HG03565 (cell line): ENCODE measurements at regions not wholly inside any gene's neighbourhood (a gene's known extent, or its start where the extent isn't known, plus 50 kb on each side); places are given as distances from the start of the nearest gene placed in this dataset.
"Not testable (repeated sequence)": the region's sequence is repeated elsewhere in the genome, so short reads cannot be mapped to it uniquely, and the experiment has no call there.

ENCODE experiments used
- ATAC-seq: cut with Tn5 transposase; IDR thresholded peaks from one replicate; pipeline ENCODE4 v1.9.1; 2021; ENCODE audit warnings: mild to moderate bottlenecking, moderate library complexity; ENCODE audit not compliant: unreplicated experiment

DNA sequence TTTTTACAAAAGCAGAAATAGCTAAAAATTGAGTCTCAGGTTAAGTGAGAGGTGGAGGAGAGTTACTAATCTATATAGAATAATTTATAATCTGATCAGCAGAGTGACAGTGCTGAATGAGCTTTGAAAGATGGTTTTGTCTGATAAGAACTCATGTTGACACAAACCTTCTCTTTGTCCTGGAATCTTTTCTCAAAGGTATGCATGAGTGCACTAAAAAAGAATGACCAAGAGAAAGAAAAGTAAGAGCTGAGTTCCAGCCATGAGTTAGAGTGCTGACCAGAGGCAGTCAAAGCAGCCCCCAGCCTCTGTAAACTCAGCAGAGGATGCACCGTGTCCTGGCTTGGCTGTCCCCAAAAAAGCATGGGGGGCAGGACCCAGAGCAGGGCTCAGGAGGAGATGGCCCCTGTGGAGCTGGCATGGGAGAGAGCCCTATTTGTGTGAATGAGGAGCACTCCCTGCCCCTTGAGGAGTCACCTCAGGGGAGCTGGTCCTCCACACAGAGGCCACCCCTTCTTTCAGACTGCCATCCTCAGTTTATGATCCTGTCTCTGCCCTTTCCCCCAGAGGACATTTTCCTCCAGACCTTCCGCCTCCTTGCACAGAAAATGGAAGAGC lies 129.8 kb downstream of the SEC23A start:
- ATAC-seq = no peak

DNA sequence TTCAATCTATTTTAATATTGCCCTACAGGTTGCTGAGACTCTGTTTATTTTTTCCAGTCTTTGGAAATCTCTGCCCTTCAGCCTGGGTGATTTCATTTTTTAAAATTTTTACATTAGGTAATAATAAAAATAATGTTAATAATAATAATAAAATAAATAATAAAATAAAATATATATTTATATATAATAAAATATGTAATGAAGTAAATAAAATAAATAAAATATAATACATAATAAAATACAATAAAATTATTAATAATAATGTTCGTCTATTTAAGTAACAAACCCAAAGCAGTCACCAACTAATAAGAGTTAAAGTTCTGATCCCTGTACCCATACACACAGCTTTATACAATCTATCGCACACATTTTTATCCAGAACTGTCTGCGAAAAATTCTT lies 130.5 kb downstream of the SEC23A start:
- ATAC-seq = no peak

DNA sequence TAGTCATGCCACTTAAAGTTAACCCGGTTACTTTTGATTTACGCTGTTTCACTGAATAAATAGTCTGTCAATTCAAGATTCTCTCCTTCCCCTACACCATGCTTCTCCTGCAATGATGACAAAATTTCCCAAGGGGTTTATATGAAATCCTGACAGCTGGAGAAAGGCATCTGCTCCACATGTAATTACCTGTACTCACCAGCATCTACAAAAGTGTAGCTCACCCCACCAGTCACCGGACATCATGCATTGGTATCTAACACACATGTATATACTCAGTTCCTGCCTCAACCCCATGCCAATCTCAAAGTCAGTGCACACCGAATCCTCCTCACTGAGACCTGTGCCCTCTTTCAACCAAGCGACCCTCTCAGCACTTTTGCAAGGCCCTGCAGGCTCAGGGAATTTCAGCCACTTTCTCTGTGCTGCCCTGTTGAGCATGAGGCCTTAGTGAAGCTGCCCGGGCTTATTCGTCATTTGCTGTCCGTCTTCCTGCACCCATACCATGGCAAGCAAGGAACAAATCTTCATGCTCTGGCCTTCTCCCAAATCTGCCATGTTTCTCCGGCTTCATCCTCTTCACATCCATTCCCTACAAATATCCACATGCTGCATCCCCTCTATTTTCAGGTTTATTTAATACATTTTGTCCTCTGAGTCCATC lies 131.6 kb downstream of the SEC23A start:
- ATAC-seq = no peak

DNA sequence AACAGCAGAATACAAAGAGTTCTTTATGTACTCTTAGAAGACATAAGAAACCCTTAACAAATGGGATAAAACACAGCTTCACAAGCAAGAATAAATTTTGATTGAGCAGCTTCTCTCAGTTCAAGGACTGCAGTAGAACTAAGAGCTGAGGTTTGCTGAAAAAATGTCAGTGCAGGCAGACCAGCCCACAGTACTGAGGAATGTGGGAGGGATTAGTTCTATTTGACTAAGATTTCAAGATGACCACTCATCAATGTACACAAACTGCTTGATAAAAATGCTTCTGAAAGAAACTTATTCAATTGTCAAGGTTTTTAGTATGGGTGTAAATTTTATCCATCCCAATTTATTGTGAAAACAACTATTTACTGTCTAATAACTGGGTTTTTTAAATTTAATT lies 138.4 kb downstream of the SEC23A start:
- ATAC-seq = no peak

DNA sequence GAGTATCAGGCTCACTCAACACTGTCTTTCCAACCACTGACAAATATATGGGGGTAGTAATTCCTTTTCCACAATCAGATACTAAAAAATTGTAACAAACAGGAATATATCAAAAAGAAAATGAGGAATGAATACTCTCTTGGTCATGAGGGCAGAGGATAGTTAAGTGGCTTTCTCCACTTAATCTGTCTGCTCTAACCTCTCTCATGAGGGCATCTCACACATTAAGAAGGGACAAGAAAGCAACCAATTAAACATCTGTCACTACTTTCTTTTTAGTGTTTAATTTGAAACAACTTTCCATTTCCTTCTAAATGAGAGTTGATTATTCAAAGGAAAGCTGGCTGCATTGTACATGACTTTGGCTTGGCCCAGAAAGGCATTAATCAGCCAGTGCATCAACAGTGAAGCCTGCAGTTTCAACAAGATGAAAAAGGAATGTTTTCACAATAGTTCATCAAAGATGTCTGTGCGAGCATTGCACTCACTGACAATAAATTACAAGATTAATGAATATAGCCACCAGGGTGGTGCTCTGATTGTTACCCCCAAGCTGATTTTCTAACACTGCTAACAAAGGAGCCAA lies 142.0 kb downstream of the SEC23A start:
- ATAC-seq = no peak

DNA sequence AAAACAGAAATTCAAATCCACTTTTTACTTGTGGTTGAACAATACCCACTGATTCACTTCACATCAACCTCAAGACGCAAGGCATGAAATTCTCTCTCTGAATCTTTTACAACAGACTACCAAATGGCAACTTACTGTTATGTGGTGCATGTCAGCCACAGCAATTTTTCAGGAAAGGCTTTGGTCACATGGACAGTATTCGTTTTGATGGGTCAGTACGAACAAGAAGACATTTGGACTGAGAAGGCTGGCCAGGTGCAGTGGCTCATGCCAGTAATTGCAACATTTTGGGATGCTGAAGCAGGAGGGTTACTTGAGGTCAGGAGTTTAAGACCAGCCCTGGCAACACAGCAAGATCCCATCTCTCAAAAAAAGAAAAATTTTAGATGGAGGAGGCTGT lies 144.0 kb downstream of the SEC23A start:
- ATAC-seq = no peak

DNA sequence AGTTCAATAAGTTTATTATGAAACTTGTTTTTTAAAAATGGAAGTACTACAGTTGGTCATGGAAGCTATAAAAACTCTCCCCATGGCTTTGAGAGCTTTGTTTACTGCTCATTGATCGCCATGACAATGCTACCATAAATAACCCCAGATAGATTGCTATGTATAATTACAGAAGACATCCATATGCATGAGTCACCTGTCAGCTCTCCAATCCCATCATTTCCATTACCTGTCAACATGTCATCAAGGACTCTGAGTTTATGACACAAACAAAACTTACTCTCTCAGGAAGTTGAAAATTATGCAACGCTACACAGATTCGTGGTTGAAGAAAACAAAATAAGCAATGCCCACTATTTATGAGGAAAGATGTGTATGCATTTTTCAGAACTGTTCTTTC lies 144.4 kb downstream of the SEC23A start:
- ATAC-seq = no peak

DNA sequence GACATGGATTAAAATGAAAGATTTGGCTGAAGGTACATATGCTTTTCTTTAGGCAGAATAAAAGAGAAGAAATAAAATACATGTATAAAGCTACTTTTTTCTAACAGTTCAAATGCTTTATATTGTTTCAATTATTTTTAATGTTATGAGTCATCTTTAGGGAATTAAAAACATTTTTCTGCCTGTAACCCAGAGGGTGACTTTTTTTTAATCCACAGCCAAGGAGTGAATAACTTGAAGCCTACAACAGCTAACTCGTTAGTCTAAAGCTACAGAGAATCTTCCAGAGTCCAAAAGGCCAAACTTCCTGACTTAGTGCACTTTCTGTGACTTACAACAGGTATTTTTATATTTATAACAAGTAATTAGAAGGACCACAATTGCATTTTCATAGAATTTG lies 151.6 kb downstream of the SEC23A start:
- no peak for ATAC-seq

DNA sequence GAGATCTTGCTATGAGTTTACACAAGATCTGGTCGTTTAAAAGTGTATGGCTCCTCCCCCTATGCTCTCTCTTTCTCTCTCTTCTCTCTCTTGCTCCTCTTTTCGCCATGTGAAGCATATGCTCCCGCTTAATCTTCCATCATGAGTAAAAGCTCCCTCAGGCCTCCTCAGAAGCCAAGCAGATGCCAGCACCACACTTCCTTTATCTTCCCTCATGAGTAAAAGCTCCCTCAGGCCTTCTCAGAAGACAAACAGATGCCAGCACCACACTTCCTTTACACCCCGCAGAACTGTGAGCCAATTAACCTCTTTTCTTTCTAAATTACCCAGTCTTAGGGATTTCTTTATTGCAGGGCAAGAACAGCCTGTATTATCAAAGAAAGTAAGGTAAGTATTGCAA lies 152.4 kb downstream of the SEC23A start:
- ATAC-seq = no peak

DNA sequence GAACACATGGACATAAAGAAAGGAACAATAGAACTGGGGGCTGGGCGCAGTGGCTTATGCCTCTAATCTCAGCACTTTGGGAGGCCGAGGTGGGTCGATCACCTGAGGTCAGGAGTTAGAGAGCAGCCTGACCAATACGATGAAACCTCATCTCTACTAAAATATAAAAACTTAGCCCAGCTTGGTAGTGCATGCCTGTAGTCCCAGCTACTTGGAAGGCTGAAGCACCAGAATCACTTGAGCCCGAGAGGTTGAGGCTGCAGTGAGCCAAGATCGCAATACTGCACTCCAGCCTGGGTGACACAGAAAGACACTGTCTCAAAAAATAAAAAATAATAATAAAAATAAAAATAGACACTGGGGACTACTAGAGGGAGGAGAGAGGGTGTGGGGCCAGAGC lies 154.5 kb downstream of the SEC23A start:
- ATAC-seq = no peak

DNA sequence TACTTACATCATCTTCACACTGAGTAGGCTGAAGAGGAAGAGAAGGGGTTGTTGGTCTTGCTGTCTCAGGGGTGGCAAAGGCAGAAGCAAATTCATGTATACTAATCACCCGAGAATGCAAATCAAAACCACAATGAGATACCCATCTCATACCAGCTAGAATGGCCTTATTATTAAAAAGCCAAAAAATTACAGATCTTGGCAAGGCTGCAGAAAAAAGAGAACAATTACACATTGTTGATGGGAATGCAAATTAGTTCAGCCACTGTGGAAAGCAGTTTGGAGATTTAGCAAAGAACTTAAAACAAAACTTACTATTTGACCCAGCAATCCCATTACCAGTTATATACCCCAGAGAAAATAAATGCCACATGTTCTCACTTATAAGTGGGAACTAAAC lies 154.9 kb downstream of the SEC23A start:
- no peak for ATAC-seq

DNA sequence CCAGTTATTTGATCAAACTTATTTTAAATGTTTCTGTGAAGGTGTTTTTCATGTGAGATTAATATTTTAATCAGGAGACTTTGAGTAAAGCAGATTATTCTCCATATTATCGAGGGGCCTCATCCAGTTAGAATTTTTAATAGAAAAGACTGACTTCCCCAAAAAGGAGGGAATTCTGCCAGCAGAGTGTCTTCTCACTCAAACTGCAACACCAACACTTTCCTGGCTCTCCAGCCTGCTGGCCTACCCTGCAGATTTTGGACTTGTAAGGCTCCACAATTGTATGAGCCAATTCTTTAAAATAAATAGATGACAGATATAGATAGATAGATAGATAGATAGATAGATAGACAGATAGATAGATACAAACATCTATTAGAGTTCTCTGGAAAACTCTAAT lies 155.7 kb downstream of the SEC23A start:
- no peak for ATAC-seq

DNA sequence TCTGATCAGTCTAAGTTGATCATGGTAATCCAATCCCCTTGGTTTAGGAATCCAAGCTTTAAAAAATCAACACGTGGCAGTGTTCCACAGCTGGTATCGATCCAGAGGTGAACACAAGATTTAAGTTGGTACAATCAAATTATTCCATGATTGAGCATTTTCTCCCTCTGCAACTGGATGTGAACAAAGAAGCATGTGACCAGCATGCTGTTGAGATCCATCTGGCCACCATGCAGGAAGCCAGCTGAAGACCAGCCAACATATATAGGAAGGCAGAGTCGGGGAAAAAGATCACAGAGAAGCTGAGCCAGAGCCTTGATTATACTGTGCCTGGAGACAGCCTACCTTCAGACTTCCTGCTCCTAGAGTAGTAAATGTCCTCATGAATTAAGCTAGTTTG lies 158.3 kb downstream of the SEC23A start:
- ATAC-seq = no peak

DNA sequence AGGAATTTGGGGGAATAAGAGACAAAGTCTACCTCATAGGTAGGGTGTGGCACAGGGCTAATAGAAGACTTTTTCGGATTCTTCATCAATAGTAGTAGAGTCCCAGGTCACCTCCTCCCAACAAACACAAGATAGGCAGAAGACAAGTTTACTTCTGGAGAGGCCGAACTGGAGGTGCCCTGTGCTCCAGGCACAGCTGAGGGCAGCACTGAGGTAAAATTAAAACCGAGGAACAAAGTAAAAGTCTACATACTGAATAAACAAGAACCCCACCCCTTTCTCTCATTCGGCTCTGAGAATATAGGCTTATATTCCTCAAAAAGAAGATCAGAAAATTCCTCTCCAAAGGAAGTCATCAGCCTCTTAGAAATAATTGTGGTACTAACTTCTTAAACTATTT lies 161.5 kb downstream of the SEC23A start:
- no peak for ATAC-seq

DNA sequence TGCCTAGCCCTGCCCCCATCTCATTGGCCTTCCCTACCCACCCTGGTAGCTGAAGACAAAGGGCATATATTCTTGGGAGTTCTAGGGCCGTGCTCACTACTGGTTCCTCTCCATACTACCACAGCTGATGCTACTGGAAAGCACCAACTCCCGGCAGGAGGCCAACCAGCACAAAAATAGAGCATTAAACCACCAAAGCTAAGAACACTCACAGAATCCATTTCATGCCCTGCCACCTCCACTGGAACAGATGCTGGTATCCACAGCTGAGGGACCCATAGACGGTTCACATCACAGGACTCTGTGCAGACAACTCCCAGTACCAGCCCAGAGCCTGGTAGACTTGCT lies 170.4 kb downstream of the SEC23A start:
- ATAC-seq = not testable (repeated sequence)

DNA sequence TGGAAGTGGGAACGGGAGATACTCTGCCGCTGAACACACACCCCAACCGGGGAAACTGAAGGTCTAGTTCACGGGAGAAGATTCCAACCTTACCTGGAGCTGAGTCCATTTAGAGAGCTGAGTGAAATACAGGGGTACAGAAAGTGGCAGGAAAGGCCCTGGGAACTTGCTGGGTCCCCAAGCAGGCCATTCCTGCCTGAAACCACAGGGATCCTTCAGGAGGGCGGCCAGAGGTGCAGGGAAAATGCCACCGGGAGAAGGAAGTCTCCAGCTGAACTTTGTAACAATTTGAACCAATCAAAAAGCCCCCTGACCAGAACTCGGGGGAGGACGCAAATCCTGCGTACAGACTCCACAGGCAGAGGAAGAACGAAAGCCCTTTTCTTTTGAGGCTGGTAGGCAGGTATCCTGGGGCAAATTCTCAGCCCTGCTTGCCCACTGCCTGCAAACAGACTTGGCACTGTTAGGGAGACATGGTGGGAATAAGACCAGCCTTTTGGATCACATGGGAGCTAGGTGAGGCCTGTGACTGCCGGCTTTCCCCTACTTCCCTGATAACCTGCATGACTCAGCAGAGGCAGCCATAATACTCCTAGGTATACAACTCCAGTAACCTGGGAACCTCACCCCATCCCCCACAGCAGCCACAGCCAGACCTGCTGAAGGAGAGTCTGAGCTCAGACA lies 170.9 kb downstream of the SEC23A start:
- no peak for ATAC-seq

DNA sequence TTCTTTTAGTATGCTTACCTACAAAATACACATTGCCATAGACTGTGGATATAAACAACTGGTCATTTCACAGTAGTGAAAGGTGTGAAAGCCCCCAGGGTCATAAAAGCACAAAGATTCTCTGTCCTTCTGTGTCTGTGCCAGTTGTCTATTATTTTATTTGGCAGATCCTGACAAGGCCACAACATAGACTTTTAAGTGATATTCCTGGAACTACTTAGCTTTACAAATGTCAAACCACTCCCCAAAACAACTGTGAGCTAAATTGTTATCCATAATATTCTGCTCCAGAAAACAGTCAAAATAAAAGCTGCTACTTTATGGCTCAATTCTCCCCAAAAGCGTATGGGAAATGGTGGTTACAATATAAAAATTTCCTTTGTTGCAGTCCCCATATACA lies 172.1 kb downstream of the SEC23A start:
- no peak for ATAC-seq

DNA sequence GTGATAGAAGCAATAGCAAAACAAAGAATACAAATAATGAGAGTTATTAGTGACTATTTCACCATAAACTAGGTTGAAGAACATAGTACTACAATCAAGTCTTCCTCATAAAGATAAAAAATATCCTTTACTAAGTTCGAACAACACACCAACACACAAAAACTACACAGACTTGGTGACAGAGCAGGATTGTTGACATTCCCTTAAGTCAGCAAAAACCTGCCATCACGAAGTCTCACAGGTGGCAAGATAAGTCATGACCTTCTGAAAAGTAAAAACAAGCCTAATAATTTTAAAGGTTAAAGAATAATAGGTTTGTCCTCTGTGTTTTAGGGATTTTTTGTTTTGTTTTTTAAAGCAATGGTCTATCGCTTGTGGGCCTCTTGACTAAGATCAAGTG lies 173.0 kb downstream of the SEC23A start:
- no peak for ATAC-seq

DNA sequence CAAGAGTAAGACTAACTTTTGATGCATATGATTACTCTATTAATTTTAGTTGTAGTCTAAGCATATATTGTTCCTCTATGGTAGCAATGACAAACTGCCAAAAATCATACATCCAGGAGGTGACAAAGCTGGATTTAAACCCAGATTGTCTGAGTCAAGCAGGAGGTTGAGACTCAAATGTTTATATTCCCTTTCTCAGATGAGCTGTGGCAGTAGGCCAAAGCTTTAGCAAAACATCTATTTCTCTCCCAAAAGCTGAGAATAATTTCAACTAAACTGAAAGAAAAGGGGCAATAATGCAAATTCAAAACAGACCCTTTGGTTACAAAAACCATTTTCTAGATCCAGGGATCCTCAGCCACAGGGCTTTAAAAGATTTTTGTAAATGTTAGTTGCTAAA lies 173.6 kb downstream of the SEC23A start:
- no peak for ATAC-seq

DNA sequence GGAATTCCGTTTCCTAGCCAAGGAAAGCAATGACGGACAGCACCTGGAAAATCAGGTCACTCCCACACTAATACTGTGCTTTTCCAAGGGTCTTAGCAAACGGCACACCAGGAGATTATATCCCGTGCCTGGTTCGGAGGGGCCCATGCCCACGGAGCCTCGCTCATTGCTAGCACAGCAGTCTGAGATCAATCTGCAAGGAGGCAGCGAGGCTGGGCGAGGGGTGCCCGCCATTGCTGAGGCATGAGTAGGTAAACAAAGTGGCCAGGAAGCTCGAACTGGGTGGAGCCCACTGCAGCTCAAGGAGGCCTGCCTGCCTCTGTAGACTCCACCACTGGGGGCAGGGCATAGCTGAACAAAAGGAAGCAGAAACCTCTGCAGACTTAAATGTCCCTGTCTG lies 181.1 kb downstream of the SEC23A start:
- not testable (repeated sequence) for ATAC-seq

DNA sequence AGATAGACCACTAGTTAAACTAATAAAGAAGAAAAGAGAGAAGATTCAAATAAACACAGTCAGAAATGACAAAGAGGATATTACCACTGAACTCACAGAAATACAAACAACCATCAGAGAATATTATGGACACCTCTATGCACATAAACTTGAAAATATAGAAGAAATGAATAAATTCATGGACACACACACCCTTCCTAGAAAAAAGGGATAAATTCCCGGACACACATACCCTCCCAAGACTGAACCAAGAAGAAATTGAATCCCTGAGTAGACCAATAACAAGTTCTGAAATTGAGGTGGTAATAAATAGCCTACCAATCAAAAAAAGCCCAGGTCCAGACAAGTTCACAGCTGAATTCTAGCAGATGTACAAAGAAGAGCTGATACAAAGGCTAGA lies 187.9 kb downstream of the SEC23A start:
- no peak for ATAC-seq

DNA sequence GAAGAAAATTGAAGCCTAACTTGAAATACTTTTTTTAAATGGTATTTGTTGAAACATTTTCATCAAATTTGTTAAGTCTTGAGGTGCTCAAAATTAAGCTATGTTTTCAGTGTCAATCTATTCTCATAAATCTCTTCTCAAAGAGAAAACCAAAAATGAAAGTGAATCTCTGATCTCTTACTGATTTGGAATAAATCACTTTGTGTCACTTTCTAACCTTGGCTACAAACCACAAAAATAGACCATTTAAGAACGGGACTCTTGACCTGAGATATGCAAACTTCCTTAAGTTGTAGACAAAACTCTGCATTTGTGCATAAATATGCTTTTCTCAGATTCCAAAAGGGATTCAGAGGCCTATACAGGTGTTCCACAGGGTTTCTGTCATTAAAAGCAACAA lies 192.9 kb downstream of the SEC23A start:
- peak; percentile 83 for ATAC-seq
